Endothelial cell (in vitro differentiated cells): ENCODE measurements at regions not wholly inside any gene's neighbourhood (a gene's known extent, or its start where the extent isn't known, plus 50 kb on each side); places are given as distances from the start of the nearest gene placed in this dataset.

ENCODE experiments used
- DNase-seq: peaks from one replicate; pipeline ENCODE4 v3.0.0; 2021; ENCODE audit warnings: low spot score
- H3K27ac Mint-ChIP-seq: one replicate; pipeline ENCODE4 v1.8.0; 2021; ENCODE audit warnings: mixed read lengths, inconsistent platforms; ENCODE audit not compliant: unreplicated experiment
- H3K27me3 Mint-ChIP-seq: one replicate; pipeline ENCODE4 v1.8.0; 2021; ENCODE audit warnings: mild to moderate bottlenecking, moderate library complexity, mixed read lengths, inconsistent platforms; ENCODE audit not compliant: unreplicated experiment
- H3K36me3 Mint-ChIP-seq: one replicate; pipeline ENCODE4 v1.8.0; 2021; ENCODE audit warnings: mild to moderate bottlenecking, low read depth, mixed read lengths, inconsistent platforms; ENCODE audit not compliant: unreplicated experiment
- H3K4me1 Mint-ChIP-seq: one replicate; pipeline ENCODE4 v1.8.0; 2021; ENCODE audit warnings: mild to moderate bottlenecking, mixed read lengths, inconsistent platforms; ENCODE audit not compliant: unreplicated experiment
- H3K4me3 Mint-ChIP-seq: one replicate; pipeline ENCODE4 v1.8.0; 2021; ENCODE audit warnings: mild to moderate bottlenecking, mixed read lengths, inconsistent platforms; ENCODE audit not compliant: unreplicated experiment
- H3K9me3 Mint-ChIP-seq: one replicate; pipeline ENCODE4 v1.8.0; 2021; ENCODE audit warnings: mixed read lengths, inconsistent platforms; ENCODE audit not compliant: unreplicated experiment
- CTCF ChIP-seq: fragments of 200-600 bp; sonication (generic); IDR thresholded peaks from one replicate; pipeline ENCODE4 v1.5.0; 2021; ENCODE audit warnings: antibody characterized with exemption; ENCODE audit not compliant: unreplicated experiment

DNA sequence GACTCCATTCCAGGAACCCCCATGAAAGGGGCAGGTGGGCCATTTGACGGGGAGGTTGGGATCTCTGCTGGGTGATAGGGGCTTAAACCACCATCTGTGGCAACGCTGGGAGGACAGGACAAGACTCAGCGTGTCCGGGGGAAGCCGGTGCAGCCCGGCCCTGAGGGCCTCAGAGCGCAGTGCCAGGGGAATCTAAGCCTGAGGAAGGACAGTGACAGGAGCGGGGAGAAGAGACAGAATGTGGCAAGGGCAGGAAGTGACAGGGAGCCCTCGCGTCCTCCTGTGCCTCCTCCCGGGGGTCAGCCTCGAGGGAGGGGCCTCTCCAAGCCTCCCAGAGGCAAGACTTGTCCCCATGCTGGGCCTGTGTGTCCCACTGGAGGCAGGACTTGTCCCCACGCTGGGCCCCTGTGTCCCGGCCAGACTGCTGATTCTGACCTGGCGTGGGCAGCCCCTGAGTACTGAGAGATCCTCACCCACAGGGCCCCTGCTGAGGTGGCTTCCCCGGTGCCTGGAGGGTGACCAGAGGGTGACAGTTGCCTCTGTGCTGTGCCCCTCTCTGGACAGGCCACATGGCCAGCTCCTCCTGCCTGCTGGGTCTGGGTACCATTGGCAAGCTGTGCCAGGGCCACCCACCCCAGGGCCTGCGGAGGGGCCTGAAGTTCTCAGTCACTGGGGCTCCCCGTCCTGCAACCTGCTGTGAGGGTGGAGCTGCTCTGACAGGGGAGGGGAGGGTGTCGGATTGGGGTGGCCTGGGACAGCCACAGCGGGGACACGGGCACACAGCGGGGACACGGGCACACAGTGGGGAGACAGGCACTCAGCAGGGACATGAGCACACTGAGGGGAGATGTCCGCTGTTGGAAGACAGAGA lies 676.2 kb downstream of the BRD1 start:
- no peak for TF ChIP-seq CTCF
- DNase-seq: no peak
- Mint-ChIP-seq H3K27me3 (peaks cover 6% of the 10 kb centered on the region), H3K36me3 (no peaks in the 10 kb centered on the region), H3K9me3 (no peaks in the 10 kb centered on the region), H3K4me3 (no peak overlapping the region), H3K27ac (no peak overlapping the region), H3K4me1 (peaks cover 7% of the 10 kb centered on the region)

GRCh38 chr22:49150801-49151221 lies 676.9 kb downstream of the BRD1 start:
- no peak for DNase-seq
- TF ChIP-seq CTCF: no peak
- Mint-ChIP-seq H3K36me3 (no peaks in the 10 kb centered on the region), H3K27ac (no peak overlapping the region), H3K4me1 (peaks cover 7% of the 10 kb centered on the region), H3K9me3 (no peaks in the 10 kb centered on the region), H3K4me3 (no peak overlapping the region), H3K27me3 (peaks cover 5% of the 10 kb centered on the region)

- Mint-ChIP-seq H3K4me1 (peaks cover 7% of the 10 kb centered on the region), H3K9me3 (no peaks in the 10 kb centered on the region), H3K27ac (no peak overlapping the region), H3K4me3 (no peak overlapping the region), H3K27me3 (peaks cover 5% of the 10 kb centered on the region), H3K36me3 (no peaks in the 10 kb centered on the region)
- TF ChIP-seq CTCF: no peak
- no peak for DNase-seq
Measured at GRCh38 chr22:49149721-49150608, 677.7 kb downstream of the BRD1 start.

DNA sequence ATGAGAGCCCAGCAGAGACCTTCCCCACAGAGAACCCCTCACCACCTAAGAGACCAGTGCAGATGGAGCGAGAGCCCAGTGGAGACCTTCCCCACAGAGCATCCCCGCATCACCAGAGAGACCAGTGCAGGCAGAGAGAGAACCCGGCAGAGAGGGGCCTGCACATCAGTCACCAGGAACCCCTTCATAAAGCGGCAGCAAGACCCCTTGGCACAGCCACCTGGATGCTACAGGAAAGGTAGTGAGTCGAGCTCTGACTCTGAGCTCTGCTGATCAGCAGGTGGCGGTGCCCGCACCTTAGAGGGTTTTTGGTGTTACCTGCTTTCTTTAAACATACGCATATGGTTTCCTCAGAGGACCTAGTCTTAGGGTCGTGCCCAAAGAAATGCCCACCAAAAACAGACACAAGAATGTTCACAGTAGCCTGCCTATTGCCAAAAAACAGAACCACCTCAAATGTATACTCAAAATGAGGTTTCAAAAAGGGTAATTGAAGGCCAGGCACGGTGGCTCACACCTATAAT lies 678.7 kb downstream of the BRD1 start:
- no peak for DNase-seq
- Mint-ChIP-seq H3K36me3 (no peaks in the 10 kb centered on the region), H3K4me3 (no peak overlapping the region), H3K27ac (no peak overlapping the region), H3K27me3 (peaks cover 4% of the 10 kb centered on the region), H3K4me1 (peaks cover 7% of the 10 kb centered on the region), H3K9me3 (no peaks in the 10 kb centered on the region)
- no peak for TF ChIP-seq CTCF
